ENCODE measurements at regions not wholly inside any gene's neighbourhood (a gene's known extent, or its start where the extent isn't known, plus 50 kb on each side); places are given as distances from the start of the nearest gene placed in this dataset.

DNA sequence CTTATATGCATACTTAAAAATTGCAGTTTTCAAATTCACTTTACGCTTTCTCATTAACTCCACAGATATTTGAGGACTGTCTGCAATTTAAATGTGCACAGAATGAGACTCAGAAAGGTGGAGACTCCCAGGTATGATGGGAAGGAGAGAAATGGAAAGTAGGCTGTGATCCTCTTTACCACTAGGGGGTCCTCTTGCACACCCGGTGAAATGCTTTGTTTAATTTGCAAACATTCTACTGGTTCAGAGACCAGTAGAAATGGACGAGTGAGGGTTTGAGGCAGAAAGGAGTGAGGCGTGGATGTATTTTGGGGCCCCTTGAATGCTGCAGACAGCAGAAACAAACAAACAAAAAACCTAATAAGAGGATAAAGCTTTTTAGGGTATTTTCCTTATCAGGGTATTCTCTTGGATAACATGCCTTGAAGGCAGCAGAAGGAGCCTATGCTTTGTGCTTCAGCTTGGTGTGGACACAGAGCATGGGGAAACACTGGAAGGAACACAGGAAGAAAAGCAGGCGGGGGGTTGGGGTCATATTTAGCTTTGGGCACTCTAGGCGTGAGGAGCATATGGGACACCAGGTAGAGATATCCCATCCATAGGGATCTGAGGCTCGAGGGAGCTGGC is 410.1 kb downstream of the DMRT2 start:
- peak in 2 of 3 donors; percentile 1 to 4 for DNase-seq (ENCODE audit: low read depth in 2 of 3, low spot score in 2 of 3)

GRCh38 chr9:1461812-1462211 is 411.7 kb downstream of the DMRT2 start:
- no peak for DNase-seq (ENCODE audit: low read depth in 2 of 3, low spot score in 2 of 3)

- DNase-seq (ENCODE audit: low read depth in 2 of 3, low spot score in 2 of 3) = no peak
Observed at GRCh38 chr9:1462626-1463308, 412.6 kb downstream of the DMRT2 start.

DNA sequence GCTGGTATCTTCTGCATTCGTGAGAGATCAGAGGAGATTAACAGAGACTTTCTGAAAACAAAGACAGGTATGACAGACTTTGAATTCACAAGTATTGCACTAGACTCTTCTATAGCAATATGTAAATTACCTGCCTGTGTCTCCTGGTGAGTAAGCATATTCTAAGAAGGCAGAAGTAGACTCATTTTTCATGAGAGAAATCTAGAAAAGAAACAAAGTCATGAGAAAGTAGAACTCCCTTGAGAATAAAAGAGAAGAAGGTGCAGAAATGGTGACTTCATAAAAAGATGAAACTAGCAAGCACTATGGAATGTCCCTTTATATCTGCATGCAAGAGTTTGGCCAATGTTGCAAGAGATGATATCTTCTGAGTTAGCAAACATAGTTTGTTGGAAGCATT is 419.8 kb downstream of the DMRT2 start:
- no peak for DNase-seq (ENCODE audit: low read depth in 2 of 3, low spot score in 2 of 3)

GRCh38 chr9:1473956-1474634 is 423.9 kb downstream of the DMRT2 start:
- no peak for DNase-seq (ENCODE audit: low read depth in 2 of 3, low spot score in 2 of 3)

DNA sequence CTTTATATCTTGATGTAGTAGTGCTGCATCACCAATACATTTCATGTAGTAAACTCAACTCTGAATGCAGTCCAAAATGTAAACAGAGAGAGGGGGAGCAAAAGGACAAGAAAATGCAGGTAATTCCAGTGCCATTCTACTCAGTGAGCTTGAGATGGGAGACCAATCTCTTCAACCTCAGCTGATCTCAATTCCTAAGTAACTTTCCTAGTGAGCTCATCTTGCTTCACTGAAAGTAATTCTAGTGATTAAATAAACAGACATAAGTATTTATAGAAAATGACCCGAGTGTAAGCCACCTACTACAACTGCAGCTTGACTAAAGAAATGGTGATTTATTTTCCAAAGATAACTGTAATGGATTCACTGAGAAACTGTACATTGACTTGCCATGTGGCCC is 424.5 kb downstream of the DMRT2 start:
- DNase-seq (ENCODE audit: low read depth in 2 of 3, low spot score in 2 of 3) = no peak

GRCh38 chr9:1490341-1491232 is 440.4 kb downstream of the DMRT2 start:
- no peak for DNase-seq (ENCODE audit: low read depth in 2 of 3, low spot score in 2 of 3)

- no peak for DNase-seq (ENCODE audit: low read depth in 2 of 3, low spot score in 2 of 3)
Observed at GRCh38 chr9:1492156-1492555, 442.0 kb downstream of the DMRT2 start.

- no peak for DNase-seq (ENCODE audit: low read depth in 2 of 3, low spot score in 2 of 3)
Observed at GRCh38 chr9:1495282-1496030, 445.3 kb downstream of the DMRT2 start.

DNA sequence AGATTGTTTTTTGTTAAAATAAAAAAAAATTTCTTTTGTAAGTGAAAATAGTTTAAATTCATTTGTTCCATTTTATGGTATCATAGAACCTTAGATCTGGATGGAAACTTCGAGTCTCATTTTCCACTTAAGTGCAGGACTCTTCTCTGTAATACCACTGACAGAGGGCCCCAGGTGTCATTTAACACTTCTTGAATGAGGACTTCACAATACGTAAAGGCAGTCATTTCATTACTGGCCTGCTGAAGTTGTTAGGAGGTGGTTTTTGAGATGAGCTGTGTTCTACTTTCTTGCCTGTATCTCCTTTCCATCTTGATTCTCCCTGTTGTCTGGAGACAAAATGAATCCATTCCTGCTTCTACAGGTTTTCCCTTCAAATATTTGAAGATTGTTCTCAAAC is 455.3 kb downstream of the DMRT2 start:
- DNase-seq (ENCODE audit: low read depth in 2 of 3, low spot score in 2 of 3) = no peak

GRCh38 chr9:1510712-1511111 is 460.6 kb downstream of the DMRT2 start:
- no peak for DNase-seq (ENCODE audit: low read depth in 2 of 3, low spot score in 2 of 3)

DNA sequence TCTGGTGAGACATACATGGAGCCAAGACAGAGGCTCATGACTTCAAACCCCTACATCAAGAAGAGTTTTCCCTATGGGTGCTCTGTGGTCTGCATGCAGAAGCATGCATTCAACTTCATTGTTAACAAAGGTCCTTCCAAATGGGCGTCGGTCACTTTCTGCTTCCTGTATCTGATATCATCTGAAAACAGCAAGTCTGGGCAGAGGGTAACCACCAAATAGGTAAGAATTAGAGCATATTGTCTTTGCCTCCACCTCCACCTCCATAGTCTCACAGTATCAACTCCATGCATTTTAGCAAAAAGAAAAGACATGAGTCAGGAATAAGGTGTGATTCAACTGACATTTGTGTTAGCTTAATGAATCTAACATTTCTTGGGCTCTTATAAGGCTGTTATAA is 462.9 kb downstream of the DMRT2 start:
- no peak for DNase-seq (ENCODE audit: low read depth in 2 of 3, low spot score in 2 of 3)

DNA sequence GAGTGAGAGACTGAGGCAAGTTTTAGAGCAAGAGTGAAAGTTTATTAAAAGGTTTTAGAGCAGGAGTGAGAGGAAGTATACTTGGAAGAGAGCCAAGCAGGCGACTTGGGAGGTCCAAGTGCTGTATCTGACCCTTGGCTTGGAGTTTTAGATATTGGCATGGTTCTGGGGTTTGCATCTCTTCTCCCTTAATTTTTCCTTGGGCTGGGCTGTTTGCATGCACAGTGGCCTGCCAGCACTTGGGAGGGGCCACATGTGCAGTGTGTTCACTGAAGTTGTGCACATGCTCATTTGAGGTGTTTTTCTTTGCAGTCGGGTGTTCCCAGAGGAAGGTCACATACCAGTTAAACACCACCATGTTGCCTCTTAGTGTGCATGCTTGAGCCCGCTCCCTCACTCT is 464.1 kb downstream of the DMRT2 start:
- DNase-seq (ENCODE audit: low read depth in 2 of 3, low spot score in 2 of 3) = no peak

- DNase-seq (ENCODE audit: low read depth in 2 of 3, low spot score in 2 of 3) = no peak
Observed at GRCh38 chr9:1514776-1515363, 464.7 kb downstream of the DMRT2 start.

- DNase-seq (ENCODE audit: low read depth in 2 of 3, low spot score in 2 of 3) = no peak
Observed at GRCh38 chr9:1515557-1515956, 465.4 kb downstream of the DMRT2 start.

- no peak for DNase-seq (ENCODE audit: low read depth in 2 of 3, low spot score in 2 of 3)
Observed at GRCh38 chr9:1521547-1521946, 471.4 kb downstream of the DMRT2 start.

- DNase-seq (ENCODE audit: low read depth in 2 of 3, low spot score in 2 of 3) = no peak
Observed at GRCh38 chr9:1522219-1522767, 472.1 kb downstream of the DMRT2 start.

DNA sequence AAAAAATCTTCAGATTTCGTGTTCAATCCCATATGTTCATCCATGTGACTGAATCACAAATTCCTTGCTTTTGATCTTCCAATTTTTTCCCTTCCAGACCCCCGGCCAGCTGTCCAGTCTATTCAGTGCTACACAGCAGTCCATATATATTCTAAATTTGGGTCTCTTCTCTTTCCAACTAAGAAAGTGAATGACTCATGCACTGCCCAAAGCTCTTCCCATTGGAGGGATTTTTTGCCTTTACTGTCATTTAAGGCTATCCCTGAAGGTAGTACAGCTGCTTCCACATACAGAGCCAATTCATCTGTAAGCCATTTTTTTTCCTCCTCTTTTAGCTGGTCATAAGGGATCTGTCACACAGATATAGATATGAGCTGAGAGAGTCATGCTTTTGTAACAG is 478.3 kb downstream of the DMRT2 start:
- no peak for DNase-seq (ENCODE audit: low read depth in 2 of 3, low spot score in 2 of 3)

DNA sequence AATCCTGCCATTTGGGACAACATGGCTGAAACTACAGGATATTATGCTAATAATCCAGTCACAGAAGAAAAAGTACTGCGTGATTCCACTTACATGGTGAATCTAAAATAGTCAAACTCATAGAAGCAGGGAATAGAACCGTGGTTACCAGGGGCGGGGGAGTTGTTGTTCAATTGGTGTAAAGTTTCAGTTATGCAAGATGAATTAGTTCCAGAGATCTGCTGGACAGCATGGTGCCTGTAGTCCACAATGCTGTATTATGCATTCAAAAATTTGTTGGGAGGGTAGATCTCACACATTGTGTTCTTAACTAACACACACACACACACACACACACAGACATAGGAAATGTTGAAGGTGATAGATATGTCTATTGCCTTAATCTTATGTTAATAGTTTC is 480.5 kb downstream of the DMRT2 start:
- DNase-seq (ENCODE audit: low read depth in 2 of 3, low spot score in 2 of 3) = no peak

DNA sequence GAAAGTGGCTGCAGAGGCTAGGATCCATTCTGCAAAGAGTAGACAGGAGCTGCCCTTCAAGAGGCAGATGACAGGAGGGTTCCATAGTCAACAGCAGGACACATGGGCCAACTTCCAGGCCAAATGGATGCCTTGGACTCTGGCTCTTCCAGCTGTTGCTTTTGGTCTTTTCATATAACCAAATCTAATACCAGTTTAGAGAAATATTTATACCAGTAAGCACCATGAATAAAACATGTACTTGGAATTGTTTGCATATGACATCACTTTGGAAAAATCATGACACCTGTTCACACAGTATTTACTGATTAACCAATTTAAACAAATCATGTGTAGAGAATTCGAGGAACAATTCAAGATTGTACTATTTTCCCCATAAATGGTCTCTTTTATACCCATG is 481.3 kb downstream of the DMRT2 start:
- no peak for DNase-seq (ENCODE audit: low read depth in 2 of 3, low spot score in 2 of 3)

Measured in hematopoietic multipotent progenitor cell (in vitro differentiated cells).